Fibroblast of lung (primary cell): ENCODE measurements at regions not wholly inside any gene's neighbourhood (a gene's known extent, or its start where the extent isn't known, plus 50 kb on each side); places are given as distances from the start of the nearest gene placed in this dataset.

Experiments
- EZH2 ChIP-seq: IDR thresholded peaks from 2 replicates; pipeline ENCODE4 v1.5.1; 2012; ENCODE audit warnings: low read length, control low read depth, mild to moderate bottlenecking; ENCODE audit errors: missing control alignments
- TF ChIP-seq, protein P1 (sequence below), 2 donors: IDR thresholded peaks in 1 of 2; conservative IDR thresholded peaks in 1 of 2; 1 replicate in 1 of 2; 2 replicates in 1 of 2; pipeline ENCODE4 v1.5.1; 2011 to 2012; ENCODE audit warnings: low read length in 2 of 2, control low read depth in 1 of 2, inconsistent platforms in 1 of 2, low read depth in 1 of 2, mild to moderate bottlenecking in 1 of 2

DNA sequence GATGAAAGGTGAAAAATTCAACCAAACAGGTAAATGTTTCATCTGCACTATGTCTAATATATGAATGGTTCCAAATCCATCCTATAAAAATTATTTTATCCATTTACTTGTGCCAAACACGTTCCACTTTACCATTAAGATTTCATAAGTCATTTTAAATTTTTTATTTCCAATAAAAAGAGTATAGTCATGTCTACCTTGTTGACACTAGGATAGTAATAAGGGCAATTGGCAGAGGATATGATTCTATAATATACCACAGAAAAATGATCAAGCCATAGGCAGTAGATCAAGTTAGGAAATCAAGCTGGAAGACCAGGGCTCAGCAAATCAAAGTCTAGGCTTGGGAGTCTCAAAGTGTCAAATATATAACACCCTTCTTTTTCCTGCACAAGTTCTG is 384.3 kb downstream of the METTL4 start:
- TF ChIP-seq, protein P1, sequence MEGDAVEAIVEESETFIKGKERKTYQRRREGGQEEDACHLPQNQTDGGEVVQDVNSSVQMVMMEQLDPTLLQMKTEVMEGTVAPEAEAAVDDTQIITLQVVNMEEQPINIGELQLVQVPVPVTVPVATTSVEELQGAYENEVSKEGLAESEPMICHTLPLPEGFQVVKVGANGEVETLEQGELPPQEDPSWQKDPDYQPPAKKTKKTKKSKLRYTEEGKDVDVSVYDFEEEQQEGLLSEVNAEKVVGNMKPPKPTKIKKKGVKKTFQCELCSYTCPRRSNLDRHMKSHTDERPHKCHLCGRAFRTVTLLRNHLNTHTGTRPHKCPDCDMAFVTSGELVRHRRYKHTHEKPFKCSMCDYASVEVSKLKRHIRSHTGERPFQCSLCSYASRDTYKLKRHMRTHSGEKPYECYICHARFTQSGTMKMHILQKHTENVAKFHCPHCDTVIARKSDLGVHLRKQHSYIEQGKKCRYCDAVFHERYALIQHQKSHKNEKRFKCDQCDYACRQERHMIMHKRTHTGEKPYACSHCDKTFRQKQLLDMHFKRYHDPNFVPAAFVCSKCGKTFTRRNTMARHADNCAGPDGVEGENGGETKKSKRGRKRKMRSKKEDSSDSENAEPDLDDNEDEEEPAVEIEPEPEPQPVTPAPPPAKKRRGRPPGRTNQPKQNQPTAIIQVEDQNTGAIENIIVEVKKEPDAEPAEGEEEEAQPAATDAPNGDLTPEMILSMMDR (conservative IDR thresholded peaks at IDR 0.05 in 1 of 2, IDR thresholded peaks at IDR 0.05 in 1 of 2; ENCODE audit: low read depth in 1 of 2, low read length in 2 of 2): no peak
- no peak for TF ChIP-seq EZH2
